Astrocyte of the cerebellum (primary cell): ENCODE measurements at regions not wholly inside any gene's neighbourhood (a gene's known extent, or its start where the extent isn't known, plus 50 kb on each side); places are given as distances from the start of the nearest gene placed in this dataset.

Source experiments
- DNase-seq: peaks from one replicate; pipeline ENCODE4 v3.0.0-alpha.2; 2011; ENCODE audit warnings: low read depth
- H3K4me3 ChIP-seq: 2 replicates; pipeline ENCODE4 v1.5.1; 2011; ENCODE audit warnings: mild to moderate bottlenecking, low read depth, low read length, moderate library complexity
- CTCF ChIP-seq: IDR thresholded peaks from 2 replicates; pipeline ENCODE4 v1.5.1; 2012; ENCODE audit warnings: low read length, low read depth, moderate library complexity, mild to moderate bottlenecking; ENCODE audit errors: missing control alignments
- in situ Hi-C: cut with HindIII; loops from 2 replicates; pipeline ENCODE4 v1.10.0; 2017; ENCODE audit warnings: low sequenced_read_pairs

GRCh38 chr2:21792571-21792970 is 668.8 kb downstream of the TDRD15 start:
- in situ Hi-C loops, result no loop called here
- no peak for DNase-seq
- TF ChIP-seq CTCF, result no peak
- no peak overlapping the region for H3K4me3 ChIP-seq

- no peak for DNase-seq
- no peak overlapping the region for H3K4me3 ChIP-seq
- TF ChIP-seq CTCF, result no peak
- in situ Hi-C loops, result no loop called here
Observed at GRCh38 chr2:21793461-21793860, 669.7 kb downstream of the TDRD15 start.

GRCh38 chr2:21794611-21795010 is 670.8 kb downstream of the TDRD15 start:
- in situ Hi-C loops, result no loop called here
- DNase-seq, result no peak
- TF ChIP-seq CTCF, result no peak
- no peak overlapping the region for H3K4me3 ChIP-seq

- in situ Hi-C loops, result no loop called here
- DNase-seq, result no peak
- TF ChIP-seq CTCF, result no peak
- no peak overlapping the region for H3K4me3 ChIP-seq
Observed at GRCh38 chr2:21800356-21800755, 676.6 kb downstream of the TDRD15 start.

GRCh38 chr2:21803550-21803949 is 679.8 kb downstream of the TDRD15 start:
- in situ Hi-C loops, result no loop called here
- no peak for TF ChIP-seq CTCF
- no peak for DNase-seq
- H3K4me3 ChIP-seq, result no peak overlapping the region

- TF ChIP-seq CTCF, result no peak
- no peak overlapping the region for H3K4me3 ChIP-seq
- DNase-seq, result no peak
- in situ Hi-C loops, result no loop called here
Observed at GRCh38 chr2:21804151-21804550, 680.4 kb downstream of the TDRD15 start.

GRCh38 chr2:21811541-21811940 is 687.8 kb downstream of the TDRD15 start:
- TF ChIP-seq CTCF, result no peak
- in situ Hi-C loops, result no loop called here
- no peak overlapping the region for H3K4me3 ChIP-seq
- no peak for DNase-seq
